SU-DHL-6 (cell line): ENCODE measurements at regions not wholly inside any gene's neighbourhood (a gene's known extent, or its start where the extent isn't known, plus 50 kb on each side); places are given as distances from the start of the nearest gene placed in this dataset.

Source experiments
- H2AFZ ChIP-seq: fragments of 200-600 bp; sonication (generic); 2 replicates; pipeline ENCODE4 v1.6.1; 2014; ENCODE audit warnings: low read depth, mild to moderate bottlenecking, moderate library complexity, mixed read lengths, antibody characterized with exemption, low read length; ENCODE audit not compliant: severe bottlenecking
- H3F3A ChIP-seq: fragments of 200-600 bp; shearing (Covaris generic); 2 replicates; pipeline ENCODE4 v1.6.0; 2016; ENCODE audit warnings: antibody characterized with exemption, mild to moderate bottlenecking; ENCODE audit not compliant: insufficient read depth
- H3K27ac ChIP-seq: fragments of 200-600 bp; sonication (generic); 2 replicates; pipeline ENCODE4 v1.5.1; 2016; ENCODE audit warnings: low read depth, mild to moderate bottlenecking, low read length, moderate library complexity, mixed read lengths
- H3K27me3 ChIP-seq: fragments of 200-600 bp; sonication (generic), shearing (Covaris generic); 2 replicates; pipeline ENCODE4 v1.6.0; 2014; ENCODE audit warnings: mild to moderate bottlenecking, low read length
- H3K36me3 ChIP-seq: fragments of 200-600 bp; sonication (generic); 2 replicates; pipeline ENCODE4 v1.6.1; 2014; ENCODE audit warnings: mild to moderate bottlenecking, low read length, mixed read lengths
- H3K4me2 ChIP-seq: fragments of 300-600, 200-600 bp; shearing (Covaris generic), sonication (generic); 2 replicates; pipeline ENCODE4 v1.6.0; 2014; ENCODE audit warnings: low read length, low read depth, mild to moderate bottlenecking; ENCODE audit not compliant: poor library complexity, severe bottlenecking
- H3K4me3 ChIP-seq: fragments of 200-600 bp; sonication (generic); 2 replicates; pipeline ENCODE4 v1.5.1; 2014; ENCODE audit warnings: antibody characterized with exemption, low read length, mild to moderate bottlenecking, mixed read lengths; ENCODE audit not compliant: insufficient read depth, poor library complexity, severe bottlenecking
- H3K79me2 ChIP-seq: fragments of 200-600 bp; sonication (generic); 2 replicates; pipeline ENCODE4 v1.6.1; 2014; ENCODE audit warnings: mild to moderate bottlenecking, low read length, moderate library complexity; ENCODE audit not compliant: insufficient read depth
- H3K9ac ChIP-seq: fragments of 200-600 bp; sonication (generic); 2 replicates; pipeline ENCODE4 v1.7.0; 2014; ENCODE audit warnings: mild to moderate bottlenecking, low read length
- H3K9me2 ChIP-seq: fragments of 200-600 bp; sonication (generic); replicated peaks from 2 replicates; pipeline ENCODE4 v1.6.1; 2014; ENCODE audit warnings: low read length; ENCODE audit not compliant: insufficient read depth
- H3K9me3 ChIP-seq: fragments of 200-600 bp; sonication (generic); 2 replicates; pipeline ENCODE4 v1.6.1; 2014; ENCODE audit warnings: low read length, mixed read lengths; ENCODE audit not compliant: insufficient read depth
- H4K20me1 ChIP-seq: fragments of 200-600 bp; sonication (generic); 2 replicates; pipeline ENCODE4 v1.6.1; 2014; ENCODE audit warnings: low read depth, mild to moderate bottlenecking, antibody characterized with exemption, low read length, moderate library complexity, mixed read lengths
- CTCF ChIP-seq: fragments of 200-600 bp; sonication (generic); IDR thresholded peaks from one replicate; pipeline ENCODE4 v1.5.1; 2017; ENCODE audit warnings: antibody characterized with exemption, mild to moderate bottlenecking, low read length, moderate library complexity; ENCODE audit not compliant: insufficient read depth, poor library complexity, severe bottlenecking
- EZH2phosphoT487 ChIP-seq: fragments of 200-600 bp; sonication (generic), shearing (Covaris generic); conservative IDR thresholded peaks from 2 replicates; pipeline ENCODE4 v1.6.1; 2018; ENCODE audit warnings: mild to moderate bottlenecking, antibody characterized with exemption, low read length, moderate library complexity, mixed read lengths

- no peak overlapping the region for H2AFZ ChIP-seq
- no peaks in the 10 kb centered on the region for H4K20me1 ChIP-seq
- no peaks in the 10 kb centered on the region for H3K9me2 ChIP-seq
- H3K79me2 ChIP-seq = no peaks in the 10 kb centered on the region
- H3K9ac ChIP-seq = no peak overlapping the region
- no peaks in the 10 kb centered on the region for H3F3A ChIP-seq
- H3K9me3 ChIP-seq = no peaks in the 10 kb centered on the region
- TF ChIP-seq CTCF (no peak), EZH2phosphoT487 (no peak)
- no peak overlapping the region for H3K4me2 ChIP-seq
- no peak overlapping the region for H3K4me3 ChIP-seq
- no peaks in the 10 kb centered on the region for H3K36me3 ChIP-seq
- H3K27me3 ChIP-seq = no peaks in the 10 kb centered on the region
- H3K27ac ChIP-seq = no peak overlapping the region
These were observed 203.5 kb upstream of the IER5L start for GRCh38 chr9:129381481-129381957.

DNA sequence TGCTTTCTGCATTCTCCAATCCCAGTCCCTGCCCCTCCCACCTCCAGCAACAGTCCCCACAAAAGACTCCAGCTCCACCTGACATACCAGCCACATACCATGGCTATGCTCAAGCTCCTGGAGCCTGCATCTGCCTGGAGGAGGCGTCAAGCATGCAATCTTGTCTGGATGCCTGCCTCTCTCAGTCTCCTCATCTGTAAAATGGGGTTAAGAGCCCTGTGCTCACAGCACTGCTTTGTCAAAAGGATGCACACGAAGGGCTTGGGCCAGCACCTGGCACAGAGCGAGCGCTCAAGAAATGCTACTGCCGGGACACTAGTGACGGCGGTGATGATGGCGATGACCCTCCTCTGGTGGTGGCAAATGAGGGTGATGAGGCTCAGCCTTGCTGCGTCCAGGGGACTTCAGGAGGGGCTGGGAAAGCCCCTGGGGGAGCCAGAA, 202.9 kb upstream of the IER5L start:
- no peaks in the 10 kb centered on the region for H3F3A ChIP-seq
- H3K4me2 ChIP-seq = no peak overlapping the region
- no peaks in the 10 kb centered on the region for H3K27me3 ChIP-seq
- no peaks in the 10 kb centered on the region for H3K79me2 ChIP-seq
- H3K9me3 ChIP-seq = no peaks in the 10 kb centered on the region
- no peak overlapping the region for H3K9ac ChIP-seq
- H4K20me1 ChIP-seq = no peaks in the 10 kb centered on the region
- no peak overlapping the region for H2AFZ ChIP-seq
- no peaks in the 10 kb centered on the region for H3K36me3 ChIP-seq
- H3K27ac ChIP-seq = no peak overlapping the region
- H3K4me3 ChIP-seq = no peak overlapping the region
- no peak for TF ChIP-seq EZH2phosphoT487
- TF ChIP-seq CTCF = no peak
- no peaks in the 10 kb centered on the region for H3K9me2 ChIP-seq

- Histone ChIP-seq H3K79me2 (no peaks in the 10 kb centered on the region), H3K4me3 (no peak overlapping the region), H3K27me3 (no peaks in the 10 kb centered on the region), H3K9me2 (no peaks in the 10 kb centered on the region), H2AFZ (no peak overlapping the region), H4K20me1 (no peaks in the 10 kb centered on the region), H3K4me2 (no peak overlapping the region), H3K9ac (no peak overlapping the region), H3K27ac (no peak overlapping the region), H3K36me3 (no peaks in the 10 kb centered on the region), H3F3A (no peaks in the 10 kb centered on the region), H3K9me3 (no peaks in the 10 kb centered on the region)
- no peak for TF ChIP-seq EZH2phosphoT487
- TF ChIP-seq CTCF = no peak
These were observed 201.8 kb upstream of the IER5L start for GRCh38 chr9:129379886-129380285.
